Gastrocnemius medialis (tissue), 4 donors: ENCODE measurements at regions not wholly inside any gene's neighbourhood (a gene's known extent, or its start where the extent isn't known, plus 50 kb on each side); places are given as distances from the start of the nearest gene placed in this dataset.

ENCODE experiments used
- ATAC-seq, 2 donors: fragments of 150-250 bp; one replicate each; pipeline ENCODE4 v1.9.1; 2016
- DNase-seq, 2 donors: peaks; one replicate each; pipeline ENCODE4 v3.0.0-alpha.2; 2019
- H3K27ac ChIP-seq, 4 donors: fragments of 200-600 bp; sonication (generic); 1 replicate in 1 of 4; 2 replicates in 3 of 4; pipeline ENCODE4 v1.5.1; 2016 to 2018; ENCODE audit warnings: mild to moderate bottlenecking in 2 of 4, moderate library complexity in 1 of 4
- H3K27me3 ChIP-seq, 3 donors: fragments of 200-600 bp; sonication (generic) in 2 of 3; 1 replicate in 1 of 3; 2 replicates in 2 of 3; pipeline versions ENCODE4 v1.5.1 to v1.6.0; 2016 to 2019; ENCODE audit warnings: mild to moderate bottlenecking in 1 of 3, moderate library complexity in 1 of 3
- H3K36me3 ChIP-seq, 2 donors: fragments of 200-600 bp; sonication (generic) in 1 of 2; one replicate each; pipeline ENCODE4 v1.5.1; 2017 to 2018
- H3K4me1 ChIP-seq, 2 donors: fragments of 200-600 bp; sonication (generic) in 1 of 2; one replicate each; pipeline ENCODE4 v1.5.1; 2016 to 2017; ENCODE audit warnings: mild to moderate bottlenecking in 2 of 2
- H3K4me3 ChIP-seq, 4 donors: fragments of 200-600 bp; sonication (generic) in 3 of 4; 1 replicate in 1 of 4; 2 replicates in 3 of 4; pipeline ENCODE4 v1.5.1; 2016 to 2019; ENCODE audit warnings: mild to moderate bottlenecking in 2 of 4
- H3K9me3 ChIP-seq, 3 donors: fragments of 200-600 bp; sonication (generic) in 2 of 3; 1 replicate in 1 of 3; 2 replicates in 2 of 3; pipeline ENCODE4 v1.5.1; 2016 to 2019
- POLR2A ChIP-seq, 2 donors: fragments of 450-650 bp; IDR thresholded peaks; one replicate each; pipeline ENCODE4 v1.6.1; 2017; ENCODE audit warnings: antibody characterized with exemption in 2 of 2, mild to moderate bottlenecking in 2 of 2, moderate library complexity in 2 of 2
- in situ Hi-C, 4 donors: fragments of 200-750 bp; cut with MboI; loops; one replicate each; pipeline versions ENCODE4 v1.15.0 to v1.8.0; 2017; ENCODE audit warnings: low sequenced_read_pairs in 4 of 4
- intact Hi-C: fragments of 100-400 bp; cut with DNase I; formaldehyde crosslinking; loops from one replicate; pipeline ENCODE4 v1.15.1; 2023; ENCODE audit warnings: low total_unique reads
- TF ChIP-seq, protein P1 (sequence below), 5 experiments: fragments of 450-650 bp in 3 of 5; fragments of 200-600 bp in 2 of 5; sonication (generic) in 2 of 5; IDR thresholded peaks in 4 of 5; conservative IDR thresholded peaks in 1 of 5; 1 replicate in 4 of 5; 2 replicates in 1 of 5; pipeline ENCODE4 v1.5.1; 2016 to 2019; ENCODE audit warnings: antibody characterized with exemption in 5 of 5, mild to moderate bottlenecking in 3 of 5, moderate library complexity in 3 of 5

DNA sequence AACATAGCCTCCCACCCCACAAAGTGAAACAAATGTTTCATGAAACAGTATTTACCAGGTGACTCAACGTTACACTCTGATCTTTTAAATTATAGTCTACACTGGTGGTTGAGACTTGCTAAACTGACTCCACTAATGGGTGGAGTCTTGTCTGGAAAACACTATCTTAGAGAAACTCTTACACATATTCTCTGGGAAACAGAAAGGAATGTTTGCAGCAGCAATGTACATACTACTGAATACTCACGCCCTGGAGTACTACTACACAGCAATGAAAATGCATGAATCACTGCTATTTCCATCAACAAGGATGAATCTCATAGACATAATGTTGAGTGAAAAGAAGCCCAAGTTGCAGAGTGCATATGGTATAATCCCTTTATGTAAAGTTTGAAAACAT lies 208.5 kb upstream of the IGFBP7 start:
- Histone ChIP-seq H3K9me3 (no peaks in the 10 kb centered on the region), H3K27ac (no peak overlapping the region), H3K36me3 (no peaks in the 10 kb centered on the region), H3K4me1 (no peaks in the 10 kb centered on the region), H3K27me3 (no peaks in the 10 kb centered on the region), H3K4me3 (no peak overlapping the region)
- in situ Hi-C loops: loop anchor here in 1 of 4 donors (25.0 kb wide), 1 partner anchor 94 kb away; no protein-coding TSS in a partner anchor
- intact Hi-C loops: no loop called here
- TF ChIP-seq POLR2A (IDR thresholded peaks at IDR 0.05): no peak
- TF ChIP-seq, protein P1, sequence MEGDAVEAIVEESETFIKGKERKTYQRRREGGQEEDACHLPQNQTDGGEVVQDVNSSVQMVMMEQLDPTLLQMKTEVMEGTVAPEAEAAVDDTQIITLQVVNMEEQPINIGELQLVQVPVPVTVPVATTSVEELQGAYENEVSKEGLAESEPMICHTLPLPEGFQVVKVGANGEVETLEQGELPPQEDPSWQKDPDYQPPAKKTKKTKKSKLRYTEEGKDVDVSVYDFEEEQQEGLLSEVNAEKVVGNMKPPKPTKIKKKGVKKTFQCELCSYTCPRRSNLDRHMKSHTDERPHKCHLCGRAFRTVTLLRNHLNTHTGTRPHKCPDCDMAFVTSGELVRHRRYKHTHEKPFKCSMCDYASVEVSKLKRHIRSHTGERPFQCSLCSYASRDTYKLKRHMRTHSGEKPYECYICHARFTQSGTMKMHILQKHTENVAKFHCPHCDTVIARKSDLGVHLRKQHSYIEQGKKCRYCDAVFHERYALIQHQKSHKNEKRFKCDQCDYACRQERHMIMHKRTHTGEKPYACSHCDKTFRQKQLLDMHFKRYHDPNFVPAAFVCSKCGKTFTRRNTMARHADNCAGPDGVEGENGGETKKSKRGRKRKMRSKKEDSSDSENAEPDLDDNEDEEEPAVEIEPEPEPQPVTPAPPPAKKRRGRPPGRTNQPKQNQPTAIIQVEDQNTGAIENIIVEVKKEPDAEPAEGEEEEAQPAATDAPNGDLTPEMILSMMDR (IDR thresholded peaks at IDR 0.05 in 4 of 5, conservative IDR thresholded peaks at IDR 0.05 in 1 of 5): no peak
- ATAC-seq (no peak), DNase-seq (no peak)

DNA sequence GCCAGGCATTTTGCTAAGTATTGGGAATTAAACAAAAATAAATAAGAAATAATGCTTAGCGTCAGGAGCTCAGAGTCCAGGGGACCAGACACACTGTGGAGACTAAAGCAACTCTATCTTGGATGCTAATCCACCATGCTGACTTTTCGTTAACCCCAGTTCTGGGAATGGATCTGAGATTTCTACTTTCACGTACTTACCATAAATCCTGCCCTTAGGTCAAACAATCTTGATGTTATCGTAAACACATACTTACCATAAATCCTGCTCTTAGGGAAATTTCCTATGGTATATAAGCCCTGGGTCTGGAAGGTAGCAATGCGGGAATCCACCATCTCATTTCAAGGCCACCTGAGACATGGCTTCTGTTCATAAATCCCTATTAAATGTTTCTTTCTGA lies 204.5 kb upstream of the IGFBP7 start:
- no peaks in the 10 kb centered on the region for H3K36me3 ChIP-seq
- in situ Hi-C loops: loop anchor here in 1 of 4 donors (25.0 kb wide), 1 partner anchor 98 kb away; no protein-coding TSS in a partner anchor
- intact Hi-C loops: no loop called here
- DNase-seq: no peak
- H3K27ac ChIP-seq: no peak overlapping the region
- TF ChIP-seq POLR2A (IDR thresholded peaks at IDR 0.05): no peak
- TF ChIP-seq, protein P1 (IDR thresholded peaks at IDR 0.05 in 4 of 5, conservative IDR thresholded peaks at IDR 0.05 in 1 of 5): no peak
- H3K27me3 ChIP-seq: no peaks in the 10 kb centered on the region
- H3K9me3 ChIP-seq: no peaks in the 10 kb centered on the region
- ATAC-seq: no peak
- no peaks in the 10 kb centered on the region for H3K4me1 ChIP-seq
- H3K4me3 ChIP-seq: no peak overlapping the region

DNA sequence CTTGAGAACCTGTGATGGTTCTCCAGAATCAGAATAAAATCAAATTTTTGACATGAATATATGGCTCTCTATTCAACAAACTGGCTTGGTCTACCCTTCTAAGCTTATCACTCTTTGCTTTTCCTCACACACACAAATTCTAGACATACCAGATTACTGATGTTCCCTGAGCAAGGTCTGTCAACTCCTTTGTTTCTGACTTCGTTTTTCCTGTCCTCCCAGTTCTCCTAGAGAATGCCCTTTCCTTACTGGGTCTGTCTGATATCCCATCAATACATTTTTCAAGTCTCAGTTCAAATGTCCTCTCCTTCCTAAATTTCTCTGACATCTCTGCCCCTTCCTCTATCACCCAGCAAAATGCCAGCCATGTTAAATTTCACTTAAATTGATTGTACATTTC lies 202.1 kb upstream of the IGFBP7 start:
- Histone ChIP-seq H3K27ac (no peak overlapping the region), H3K27me3 (no peaks in the 10 kb centered on the region), H3K9me3 (no peaks in the 10 kb centered on the region), H3K36me3 (no peaks in the 10 kb centered on the region), H3K4me1 (no peaks in the 10 kb centered on the region), H3K4me3 (no peak overlapping the region)
- intact Hi-C loops (no loop called here), in situ Hi-C loops (loop anchor here in 1 of 4 donors (25.0 kb wide), 1 partner anchor 100 kb away; no protein-coding TSS in a partner anchor)
- no peak for TF ChIP-seq POLR2A (IDR thresholded peaks at IDR 0.05)
- TF ChIP-seq, protein P1 (IDR thresholded peaks at IDR 0.05 in 4 of 5, conservative IDR thresholded peaks at IDR 0.05 in 1 of 5): no peak
- DNase-seq (no peak), ATAC-seq (no peak)

DNA sequence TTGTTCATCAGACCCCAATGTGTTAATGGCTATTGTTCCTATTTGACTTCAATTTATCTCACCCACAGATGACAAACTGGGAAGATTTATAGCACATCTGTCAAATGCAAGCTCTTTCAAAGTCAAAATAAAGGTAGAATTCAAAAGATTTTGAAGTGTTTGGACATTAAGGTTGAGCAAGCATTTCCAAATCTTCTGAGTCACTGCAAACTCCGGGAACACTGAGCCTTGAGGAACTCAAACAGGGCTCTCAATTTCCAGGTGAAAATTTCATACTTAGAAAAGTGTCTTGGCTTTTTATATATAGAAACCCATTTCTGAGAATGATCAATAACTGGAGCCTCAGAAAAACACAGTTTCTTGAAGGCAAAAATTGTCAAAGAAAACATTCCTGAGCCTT lies 199.5 kb upstream of the IGFBP7 start:
- no peaks in the 10 kb centered on the region for H3K4me1 ChIP-seq
- intact Hi-C loops: no loop called here
- TF ChIP-seq, protein P1 (IDR thresholded peaks at IDR 0.05 in 4 of 5, conservative IDR thresholded peaks at IDR 0.05 in 1 of 5): no peak
- TF ChIP-seq POLR2A (IDR thresholded peaks at IDR 0.05): no peak
- H3K4me3 ChIP-seq: no peak overlapping the region
- no peak overlapping the region for H3K27ac ChIP-seq
- no peak for ATAC-seq
- DNase-seq: no peak
- H3K36me3 ChIP-seq: no peaks in the 10 kb centered on the region
- H3K27me3 ChIP-seq: no peaks in the 10 kb centered on the region
- H3K9me3 ChIP-seq: no peaks in the 10 kb centered on the region
- in situ Hi-C loops: loop anchor here in 1 of 4 donors (25.0 kb wide), 1 partner anchor 103 kb away; no protein-coding TSS in a partner anchor

DNA sequence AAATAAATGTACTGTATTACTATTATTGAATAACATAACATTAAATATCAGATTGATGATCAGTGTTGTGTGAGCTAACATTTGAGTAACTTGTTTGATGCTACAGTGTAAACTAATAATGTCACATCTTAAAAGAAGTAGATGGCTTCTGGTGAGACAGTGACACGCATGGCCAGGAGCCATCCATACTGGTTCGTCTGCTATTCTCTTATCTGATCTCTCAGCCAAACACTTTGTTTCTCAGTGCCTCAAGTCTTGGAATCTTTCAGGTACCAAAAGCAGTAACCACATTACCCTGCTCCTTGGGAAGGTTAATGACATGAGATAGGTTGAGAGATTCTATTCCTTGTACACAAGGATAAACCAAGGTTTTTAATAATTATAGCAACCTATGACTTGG lies 198.1 kb upstream of the IGFBP7 start:
- no peaks in the 10 kb centered on the region for H3K4me1 ChIP-seq
- no peak overlapping the region for H3K4me3 ChIP-seq
- H3K9me3 ChIP-seq: no peaks in the 10 kb centered on the region
- no peaks in the 10 kb centered on the region for H3K27me3 ChIP-seq
- no peaks in the 10 kb centered on the region for H3K36me3 ChIP-seq
- TF ChIP-seq POLR2A (IDR thresholded peaks at IDR 0.05): no peak
- TF ChIP-seq, protein P1 (IDR thresholded peaks at IDR 0.05 in 4 of 5, conservative IDR thresholded peaks at IDR 0.05 in 1 of 5): no peak
- DNase-seq (no peak), ATAC-seq (no peak)
- no peak overlapping the region for H3K27ac ChIP-seq
- in situ Hi-C loops (loop anchor here in 1 of 4 donors (25.0 kb wide), 1 partner anchor 104 kb away; no protein-coding TSS in a partner anchor), intact Hi-C loops (no loop called here)
